Kidney (tissue), 13 donors: ENCODE measurements at regions not wholly inside any gene's neighbourhood (a gene's known extent, or its start where the extent isn't known, plus 50 kb on each side); places are given as distances from the start of the nearest gene placed in this dataset.

ENCODE experiments used
- DNase-seq, 5 donors: peaks; one replicate each; pipeline ENCODE4 v3.0.0-alpha.2; 2013 to 2020
- FAIRE-seq: peaks from 2 replicates; lab custom pipeline; 2012; peaks lifted over from hg19 to GRCh38; lab: Jason Lieb, UNC
- H3K27ac ChIP-seq, 2 donors: one replicate each; pipeline ENCODE4 v1.7.0; 2013; ENCODE audit warnings: low read depth in 2 of 2, low read length in 2 of 2, inconsistent platforms in 1 of 2
- H3K27me3 ChIP-seq: one replicate; pipeline ENCODE4 v1.7.1; 2013; ENCODE audit warnings: low read length, inconsistent platforms; ENCODE audit not compliant: control insufficient read depth, insufficient read depth
- H3K36me3 ChIP-seq, 3 donors: one replicate each; pipeline versions ENCODE4 v1.7.0 to v1.7.1; 2013; ENCODE audit warnings: low read length in 3 of 3, control low read depth in 1 of 3, inconsistent platforms in 1 of 3; ENCODE audit not compliant: insufficient read depth in 3 of 3, control insufficient read depth in 2 of 3
- H3K4me1 ChIP-seq, 3 donors: one replicate each; pipeline versions ENCODE4 v1.7.0 to v1.7.1; 2013; ENCODE audit warnings: low read length in 3 of 3, inconsistent platforms in 1 of 3, low read depth in 1 of 3; ENCODE audit not compliant: control insufficient read depth in 2 of 3, insufficient read depth in 2 of 3
- H3K4me3 ChIP-seq, 3 donors: one replicate each; pipeline versions ENCODE4 v1.7.0 to v1.8.1; 2013; ENCODE audit warnings: low read length in 3 of 3, control low read depth in 1 of 3, inconsistent platforms in 1 of 3
- H3K9ac ChIP-seq, 3 donors: one replicate each; pipeline versions ENCODE4 v1.7.0 to v1.7.1; 2013; ENCODE audit warnings: low read length in 3 of 3, control low read depth in 1 of 3, inconsistent platforms in 1 of 3
- H3K9me3 ChIP-seq, 3 donors: one replicate each; pipeline versions ENCODE4 v1.7.0 to v1.7.1; 2013; ENCODE audit warnings: low read length in 3 of 3, control low read depth in 1 of 3, inconsistent platforms in 1 of 3; ENCODE audit not compliant: control insufficient read depth in 2 of 3, insufficient read depth in 1 of 3
- intact Hi-C: fragments of 100-400 bp; cut with DNase I; formaldehyde crosslinking; loops from one replicate; pipeline ENCODE4 v1.11.1; 2022
- TF ChIP-seq, protein P1 (sequence below): IDR thresholded peaks from 3 replicates; pipeline ENCODE4 v1.5.1; 2012; ENCODE audit warnings: mild to moderate bottlenecking, moderate library complexity, borderline replicate concordance; ENCODE audit not compliant: insufficient read depth; ENCODE audit errors: extremely low read depth
- donor health status: control.
- donor health status: control.
- donor health status: control.
- donor health status: control.
- donor health status: control.
- donor health status: DM: yes; HTN: yes; CAD: no.
- donor health status: Normal renal cell carcinoma (clear cell type).

DNA sequence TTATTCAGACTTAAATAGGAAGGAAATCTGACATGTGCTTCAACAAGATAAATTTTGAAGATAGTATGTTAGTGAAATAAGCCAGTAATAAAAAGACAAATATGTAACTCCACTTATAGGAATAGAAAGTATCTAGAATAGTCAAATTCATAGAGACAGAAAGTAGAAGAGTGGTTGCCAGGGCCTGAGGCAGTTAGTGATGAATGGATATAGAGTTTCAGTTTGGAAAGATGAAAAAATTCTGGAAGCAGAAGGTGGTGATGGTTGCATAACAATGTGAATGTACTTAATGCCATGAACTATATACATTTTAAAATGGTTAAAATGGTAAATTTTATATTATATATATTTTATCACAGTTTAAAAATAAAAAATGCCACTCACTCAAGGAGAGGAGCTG, 54.3 kb downstream of the HAND2 start:
- H3K9me3 ChIP-seq: no peaks in the 10 kb centered on the region
- DNase-seq (no peak), FAIRE-seq (no peak)
- intact Hi-C loops: no loop called here
- no peaks in the 10 kb centered on the region for H3K27me3 ChIP-seq
- H3K4me1 ChIP-seq: no peaks in the 10 kb centered on the region
- TF ChIP-seq, protein P1, sequence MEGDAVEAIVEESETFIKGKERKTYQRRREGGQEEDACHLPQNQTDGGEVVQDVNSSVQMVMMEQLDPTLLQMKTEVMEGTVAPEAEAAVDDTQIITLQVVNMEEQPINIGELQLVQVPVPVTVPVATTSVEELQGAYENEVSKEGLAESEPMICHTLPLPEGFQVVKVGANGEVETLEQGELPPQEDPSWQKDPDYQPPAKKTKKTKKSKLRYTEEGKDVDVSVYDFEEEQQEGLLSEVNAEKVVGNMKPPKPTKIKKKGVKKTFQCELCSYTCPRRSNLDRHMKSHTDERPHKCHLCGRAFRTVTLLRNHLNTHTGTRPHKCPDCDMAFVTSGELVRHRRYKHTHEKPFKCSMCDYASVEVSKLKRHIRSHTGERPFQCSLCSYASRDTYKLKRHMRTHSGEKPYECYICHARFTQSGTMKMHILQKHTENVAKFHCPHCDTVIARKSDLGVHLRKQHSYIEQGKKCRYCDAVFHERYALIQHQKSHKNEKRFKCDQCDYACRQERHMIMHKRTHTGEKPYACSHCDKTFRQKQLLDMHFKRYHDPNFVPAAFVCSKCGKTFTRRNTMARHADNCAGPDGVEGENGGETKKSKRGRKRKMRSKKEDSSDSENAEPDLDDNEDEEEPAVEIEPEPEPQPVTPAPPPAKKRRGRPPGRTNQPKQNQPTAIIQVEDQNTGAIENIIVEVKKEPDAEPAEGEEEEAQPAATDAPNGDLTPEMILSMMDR: no peak
- no peak overlapping the region for H3K27ac ChIP-seq
- no peak overlapping the region for H3K9ac ChIP-seq
- H3K4me3 ChIP-seq: no peak overlapping the region
- H3K36me3 ChIP-seq: no peaks in the 10 kb centered on the region

DNA sequence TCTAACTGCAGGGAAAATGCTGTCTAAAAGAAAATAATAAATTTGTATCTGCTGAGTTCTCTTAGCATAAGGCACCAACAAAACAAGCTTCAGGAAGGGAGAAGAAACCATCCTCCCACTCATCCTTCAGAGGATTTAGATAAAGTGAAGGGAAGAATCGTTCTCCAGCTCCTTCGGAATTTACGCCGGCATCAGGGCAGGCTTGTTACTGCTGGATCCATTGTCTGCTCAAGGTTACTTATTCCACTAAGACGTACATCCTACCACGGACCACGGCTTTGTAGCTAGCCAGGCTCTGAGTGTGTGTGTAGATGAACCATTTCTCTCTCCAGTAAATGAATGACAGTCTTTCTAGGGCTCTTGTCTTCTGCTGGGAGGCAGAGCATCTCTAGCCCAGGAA, 60.4 kb downstream of the HAND2 start:
- no peak for FAIRE-seq
- H3K36me3 ChIP-seq: no peaks in the 10 kb centered on the region
- H3K4me1 ChIP-seq: no peaks in the 10 kb centered on the region
- H3K27me3 ChIP-seq: no peaks in the 10 kb centered on the region
- H3K4me3 ChIP-seq: no peak overlapping the region
- intact Hi-C loops: no loop called here
- no peak overlapping the region for H3K27ac ChIP-seq
- TF ChIP-seq, protein P1: no peak
- H3K9me3 ChIP-seq: no peaks in the 10 kb centered on the region
- no peak overlapping the region for H3K9ac ChIP-seq
- peak in 2 of 5 donors; percentile 20 to 33 for DNase-seq

DNA sequence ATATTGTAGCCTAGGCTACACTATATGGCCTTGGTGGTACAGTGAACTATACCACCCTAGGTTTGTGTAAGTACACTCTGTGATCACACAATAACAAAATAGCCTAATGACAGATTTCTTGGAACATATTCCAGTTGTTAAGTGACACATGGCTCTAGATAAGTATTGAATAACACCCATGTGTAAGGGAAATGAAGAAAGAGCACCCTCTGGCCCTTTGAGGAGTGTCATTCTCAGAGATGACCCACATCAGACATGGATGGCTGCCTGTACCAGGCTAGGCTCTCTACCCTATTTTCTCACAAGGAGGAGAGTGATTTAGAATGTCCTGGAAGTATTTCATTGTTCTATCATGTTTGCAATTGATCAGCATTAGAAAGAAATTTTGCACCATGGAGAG, 61.7 kb downstream of the HAND2 start:
- Histone ChIP-seq H3K9me3 (no peaks in the 10 kb centered on the region), H3K27ac (no peak overlapping the region), H3K4me1 (no peaks in the 10 kb centered on the region), H3K9ac (no peak overlapping the region), H3K36me3 (no peaks in the 10 kb centered on the region), H3K4me3 (no peak overlapping the region), H3K27me3 (no peaks in the 10 kb centered on the region)
- intact Hi-C loops: no loop called here
- FAIRE-seq: no peak
- TF ChIP-seq, protein P1: no peak
- no peak for DNase-seq

DNA sequence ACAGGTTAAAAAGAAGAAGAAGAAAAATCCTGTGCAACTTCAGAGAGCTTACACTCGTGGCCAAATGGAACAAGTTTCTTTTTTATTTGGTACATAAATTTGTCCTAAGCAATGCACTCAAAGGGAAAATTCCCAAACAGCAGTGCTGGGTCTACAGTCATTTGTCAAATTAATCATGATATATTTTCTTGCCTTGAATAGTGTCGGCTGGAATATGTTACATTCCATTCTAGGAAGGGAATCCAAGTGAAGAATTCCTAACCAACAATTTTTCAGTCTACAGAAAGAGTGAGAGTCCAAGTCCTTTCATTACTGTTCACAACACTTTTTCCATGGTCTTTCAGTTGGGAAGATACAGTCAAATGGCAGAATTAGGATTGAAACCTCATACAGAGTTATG, 63.9 kb downstream of the HAND2 start:
- TF ChIP-seq, protein P1: no peak
- H3K9me3 ChIP-seq: no peaks in the 10 kb centered on the region
- H3K9ac ChIP-seq: no peak overlapping the region
- peak in 2 of 5 donors; percentile 10 to 40 for DNase-seq
- FAIRE-seq: no peak
- no peaks in the 10 kb centered on the region for H3K27me3 ChIP-seq
- H3K36me3 ChIP-seq: no peaks in the 10 kb centered on the region
- no peak overlapping the region for H3K4me3 ChIP-seq
- no peak overlapping the region for H3K27ac ChIP-seq
- no peaks in the 10 kb centered on the region for H3K4me1 ChIP-seq
- intact Hi-C loops: no loop called here
